Duodenal mucosa (tissue), 2 donors: ENCODE measurements at regions not wholly inside any gene's neighbourhood (a gene's known extent, or its start where the extent isn't known, plus 50 kb on each side); places are given as distances from the start of the nearest gene placed in this dataset.

Source experiments
- H3K27ac ChIP-seq: one replicate; pipeline ENCODE4 v1.7.0; 2013; ENCODE audit warnings: low read depth, low read length
- H3K27me3 ChIP-seq, 2 donors: one replicate each; pipeline ENCODE4 v1.7.0; 2013; ENCODE audit warnings: low read length in 2 of 2, control low read depth in 1 of 2; ENCODE audit not compliant: insufficient read depth in 2 of 2, control insufficient read depth in 1 of 2
- H3K36me3 ChIP-seq, 2 donors: one replicate each; pipeline ENCODE4 v1.7.0; 2013; ENCODE audit warnings: low read length in 2 of 2, control low read depth in 1 of 2; ENCODE audit not compliant: insufficient read depth in 2 of 2, control insufficient read depth in 1 of 2
- H3K4me1 ChIP-seq, 2 donors: one replicate each; pipeline ENCODE4 v1.7.0; 2013; ENCODE audit warnings: low read length in 2 of 2, control low read depth in 1 of 2; ENCODE audit not compliant: insufficient read depth in 2 of 2, control insufficient read depth in 1 of 2
- H3K4me3 ChIP-seq, 2 donors: one replicate each; pipeline ENCODE4 v1.7.0; 2013; ENCODE audit warnings: low read length in 2 of 2, low read depth in 1 of 2
- H3K9ac ChIP-seq, 2 donors: one replicate each; pipeline ENCODE4 v1.7.0; 2013; ENCODE audit warnings: low read length in 2 of 2, low read depth in 1 of 2
- H3K9me3 ChIP-seq, 2 donors: one replicate each; pipeline ENCODE4 v1.7.0; 2013; ENCODE audit warnings: low read length in 2 of 2, control low read depth in 1 of 2; ENCODE audit not compliant: control insufficient read depth in 1 of 2

- H3K4me1 ChIP-seq: no peaks in the 10 kb centered on the region
- H3K9ac ChIP-seq: no peak overlapping the region
- H3K4me3 ChIP-seq: no peak overlapping the region
- no peak overlapping the region for H3K27ac ChIP-seq
- H3K27me3 ChIP-seq: no peaks in the 10 kb centered on the region
- no peaks in the 10 kb centered on the region for H3K9me3 ChIP-seq
- no peaks in the 10 kb centered on the region for H3K36me3 ChIP-seq
Measured at GRCh38 chr5:2239201-2239910, 356.6 kb upstream of the IRX4 start.

GRCh38 chr5:2238732-2239131 is 356.0 kb upstream of the IRX4 start:
- H3K9ac ChIP-seq: no peak overlapping the region
- H3K4me1 ChIP-seq: no peaks in the 10 kb centered on the region
- H3K36me3 ChIP-seq: no peaks in the 10 kb centered on the region
- no peaks in the 10 kb centered on the region for H3K9me3 ChIP-seq
- no peak overlapping the region for H3K27ac ChIP-seq
- no peak overlapping the region for H3K4me3 ChIP-seq
- H3K27me3 ChIP-seq: no peaks in the 10 kb centered on the region

- Histone ChIP-seq H3K27ac (no peak overlapping the region), H3K9me3 (no peaks in the 10 kb centered on the region), H3K4me1 (no peaks in the 10 kb centered on the region), H3K27me3 (no peaks in the 10 kb centered on the region), H3K4me3 (no peak overlapping the region), H3K9ac (no peak overlapping the region), H3K36me3 (no peaks in the 10 kb centered on the region)
Measured at GRCh38 chr5:2227433-2227832, 344.7 kb upstream of the IRX4 start.

GRCh38 chr5:2224689-2225088 is 342.0 kb upstream of the IRX4 start:
- Histone ChIP-seq H3K27ac (no peak overlapping the region), H3K4me1 (no peaks in the 10 kb centered on the region), H3K9ac (no peak overlapping the region), H3K4me3 (no peak overlapping the region), H3K36me3 (no peaks in the 10 kb centered on the region), H3K27me3 (no peaks in the 10 kb centered on the region), H3K9me3 (no peaks in the 10 kb centered on the region)

- Histone ChIP-seq H3K9me3 (no peaks in the 10 kb centered on the region), H3K9ac (no peak overlapping the region), H3K4me3 (no peak overlapping the region), H3K4me1 (no peaks in the 10 kb centered on the region), H3K27me3 (no peaks in the 10 kb centered on the region), H3K27ac (no peak overlapping the region), H3K36me3 (no peaks in the 10 kb centered on the region)
Measured at GRCh38 chr5:2223303-2223702, 340.6 kb upstream of the IRX4 start.

GRCh38 chr5:2222246-2222992 is 339.7 kb upstream of the IRX4 start:
- no peaks in the 10 kb centered on the region for H3K27me3 ChIP-seq
- H3K4me1 ChIP-seq: no peaks in the 10 kb centered on the region
- H3K36me3 ChIP-seq: no peaks in the 10 kb centered on the region
- H3K9ac ChIP-seq: no peak overlapping the region
- no peak overlapping the region for H3K27ac ChIP-seq
- H3K9me3 ChIP-seq: no peaks in the 10 kb centered on the region
- H3K4me3 ChIP-seq: no peak overlapping the region

GRCh38 chr5:2221450-2221849 is 338.7 kb upstream of the IRX4 start:
- no peaks in the 10 kb centered on the region for H3K27me3 ChIP-seq
- no peaks in the 10 kb centered on the region for H3K9me3 ChIP-seq
- no peak overlapping the region for H3K4me3 ChIP-seq
- H3K9ac ChIP-seq: no peak overlapping the region
- no peaks in the 10 kb centered on the region for H3K4me1 ChIP-seq
- H3K36me3 ChIP-seq: no peaks in the 10 kb centered on the region
- H3K27ac ChIP-seq: no peak overlapping the region

GRCh38 chr5:2220741-2221140 is 338.0 kb upstream of the IRX4 start:
- H3K27ac ChIP-seq: no peak overlapping the region
- H3K4me1 ChIP-seq: no peaks in the 10 kb centered on the region
- no peak overlapping the region for H3K9ac ChIP-seq
- H3K9me3 ChIP-seq: no peaks in the 10 kb centered on the region
- no peak overlapping the region for H3K4me3 ChIP-seq
- H3K36me3 ChIP-seq: no peaks in the 10 kb centered on the region
- H3K27me3 ChIP-seq: no peaks in the 10 kb centered on the region

- H3K36me3 ChIP-seq: no peaks in the 10 kb centered on the region
- H3K27me3 ChIP-seq: no peaks in the 10 kb centered on the region
- no peak overlapping the region for H3K27ac ChIP-seq
- H3K9me3 ChIP-seq: no peaks in the 10 kb centered on the region
- no peak overlapping the region for H3K4me3 ChIP-seq
- no peaks in the 10 kb centered on the region for H3K4me1 ChIP-seq
- H3K9ac ChIP-seq: no peak overlapping the region
Measured at GRCh38 chr5:2219149-2219776, 336.5 kb upstream of the IRX4 start.

GRCh38 chr5:2217219-2217618 is 334.5 kb upstream of the IRX4 start:
- H3K4me3 ChIP-seq: no peak overlapping the region
- H3K9me3 ChIP-seq: no peaks in the 10 kb centered on the region
- H3K27me3 ChIP-seq: no peaks in the 10 kb centered on the region
- H3K36me3 ChIP-seq: no peaks in the 10 kb centered on the region
- H3K27ac ChIP-seq: no peak overlapping the region
- H3K4me1 ChIP-seq: no peaks in the 10 kb centered on the region
- H3K9ac ChIP-seq: no peak overlapping the region
